Mesothelial cell of epicardium (in vitro differentiated cells): ENCODE measurements at regions not wholly inside any gene's neighbourhood (a gene's known extent, or its start where the extent isn't known, plus 50 kb on each side); places are given as distances from the start of the nearest gene placed in this dataset.

Experiments used
- DNase-seq, 2 experiments: peaks; one replicate each; pipeline ENCODE4 v3.0.0; 2021; ENCODE audit warnings: low spot score in 2 of 2; ENCODE audit not compliant: unreplicated experiment in 2 of 2
- H3K27ac Mint-ChIP-seq: 2 replicates; pipeline ENCODE4 v1.8.0; 2021; ENCODE audit warnings: mixed read lengths
- H3K27me3 Mint-ChIP-seq: 2 replicates; pipeline ENCODE4 v1.8.0; 2021; ENCODE audit warnings: low read depth, mixed read lengths
- H3K36me3 Mint-ChIP-seq: 2 replicates; pipeline ENCODE4 v1.8.0; 2021; ENCODE audit warnings: mixed read lengths
- H3K4me1 Mint-ChIP-seq: 2 replicates; pipeline ENCODE4 v1.8.0; 2021; ENCODE audit warnings: mixed read lengths
- H3K4me3 Mint-ChIP-seq: 2 replicates; pipeline ENCODE4 v1.8.0; 2021; ENCODE audit warnings: mild to moderate bottlenecking, moderate library complexity, mixed read lengths
- H3K9me3 Mint-ChIP-seq: 2 replicates; pipeline ENCODE4 v1.8.0; 2021; ENCODE audit warnings: mixed read lengths
- TF ChIP-seq, protein P1 (sequence below): fragments of 200-600 bp; sonication (generic); IDR thresholded peaks from one replicate; pipeline ENCODE4 v1.5.0; 2021; ENCODE audit warnings: antibody characterized with exemption; ENCODE audit not compliant: unreplicated experiment

DNA sequence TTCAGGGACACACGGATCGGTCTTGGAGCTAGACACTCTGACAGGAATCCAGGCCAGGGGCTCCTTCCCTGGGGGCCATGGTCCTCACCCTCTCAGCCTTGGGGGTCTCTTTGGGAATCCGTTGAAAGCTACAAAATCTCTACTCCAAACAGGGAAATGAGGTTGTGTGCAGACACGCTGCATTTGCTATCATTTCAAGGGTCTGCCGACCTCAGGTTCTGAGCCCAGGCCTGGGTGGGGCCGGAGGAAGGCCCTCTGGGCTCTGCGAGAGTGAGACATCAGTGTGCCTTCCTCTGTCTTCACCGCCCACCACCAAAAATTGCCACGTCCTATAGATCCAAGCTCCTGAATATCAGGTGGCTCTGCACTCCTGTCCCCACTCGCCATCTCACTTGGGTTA, 74.4 kb upstream of the FGF3 start:
- Mint-ChIP-seq H3K27ac (no peak overlapping the region), H3K4me1 (peaks cover 8% of the 10 kb centered on the region), H3K9me3 (peaks cover 8% of the 10 kb centered on the region), H3K27me3 (peaks cover 44% of the 10 kb centered on the region), H3K4me3 (no peak overlapping the region), H3K36me3 (no peaks in the 10 kb centered on the region)
- TF ChIP-seq, protein P1, sequence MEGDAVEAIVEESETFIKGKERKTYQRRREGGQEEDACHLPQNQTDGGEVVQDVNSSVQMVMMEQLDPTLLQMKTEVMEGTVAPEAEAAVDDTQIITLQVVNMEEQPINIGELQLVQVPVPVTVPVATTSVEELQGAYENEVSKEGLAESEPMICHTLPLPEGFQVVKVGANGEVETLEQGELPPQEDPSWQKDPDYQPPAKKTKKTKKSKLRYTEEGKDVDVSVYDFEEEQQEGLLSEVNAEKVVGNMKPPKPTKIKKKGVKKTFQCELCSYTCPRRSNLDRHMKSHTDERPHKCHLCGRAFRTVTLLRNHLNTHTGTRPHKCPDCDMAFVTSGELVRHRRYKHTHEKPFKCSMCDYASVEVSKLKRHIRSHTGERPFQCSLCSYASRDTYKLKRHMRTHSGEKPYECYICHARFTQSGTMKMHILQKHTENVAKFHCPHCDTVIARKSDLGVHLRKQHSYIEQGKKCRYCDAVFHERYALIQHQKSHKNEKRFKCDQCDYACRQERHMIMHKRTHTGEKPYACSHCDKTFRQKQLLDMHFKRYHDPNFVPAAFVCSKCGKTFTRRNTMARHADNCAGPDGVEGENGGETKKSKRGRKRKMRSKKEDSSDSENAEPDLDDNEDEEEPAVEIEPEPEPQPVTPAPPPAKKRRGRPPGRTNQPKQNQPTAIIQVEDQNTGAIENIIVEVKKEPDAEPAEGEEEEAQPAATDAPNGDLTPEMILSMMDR = no peak
- no peak for DNase-seq

DNA sequence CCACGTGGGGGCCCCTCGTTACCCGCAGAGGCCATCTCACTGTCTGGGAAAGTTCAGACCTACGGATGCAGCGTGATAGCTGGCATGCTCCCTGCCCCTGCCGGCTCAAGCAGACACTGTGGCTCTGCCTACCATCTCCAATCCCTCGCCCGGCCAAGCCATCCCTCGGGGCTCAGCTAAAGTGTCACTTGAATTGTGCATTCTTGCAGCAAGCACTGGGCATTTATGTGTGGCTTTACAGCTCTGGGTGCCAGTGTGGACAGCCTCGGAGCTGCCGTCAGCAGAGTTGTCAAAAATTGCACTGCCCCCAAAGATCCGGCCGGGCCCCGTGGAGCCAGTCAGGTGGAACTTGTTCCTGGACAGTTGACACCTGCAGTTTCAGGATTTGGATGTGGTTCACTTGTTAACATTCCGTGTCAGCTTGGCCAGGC, 75.0 kb upstream of the FGF3 start:
- Mint-ChIP-seq H3K36me3 (no peaks in the 10 kb centered on the region), H3K4me1 (peaks cover 8% of the 10 kb centered on the region), H3K27ac (no peak overlapping the region), H3K27me3 (peaks cover 39% of the 10 kb centered on the region), H3K9me3 (peaks cover 8% of the 10 kb centered on the region), H3K4me3 (no peak overlapping the region)
- TF ChIP-seq, protein P1 = no peak
- DNase-seq = no peak

DNA sequence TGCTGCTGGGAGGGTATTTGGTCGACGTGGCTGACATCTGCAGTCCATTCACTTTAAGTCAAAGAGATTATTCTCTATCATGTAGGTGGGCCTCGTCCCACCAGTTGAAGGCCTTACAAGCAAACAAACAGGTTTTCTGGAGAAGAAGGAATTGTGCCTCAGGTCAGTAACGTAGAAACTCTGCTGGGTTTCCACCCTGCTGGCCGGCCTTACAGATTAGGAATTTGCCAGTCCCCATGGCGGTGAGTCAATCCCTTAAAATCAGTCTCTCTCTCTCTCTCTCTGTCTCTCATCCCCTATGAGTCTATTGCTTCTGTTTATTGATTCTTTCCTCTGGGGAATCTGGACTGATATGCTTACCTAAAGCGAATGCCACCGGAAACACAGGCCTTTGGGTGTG, 75.4 kb upstream of the FGF3 start:
- Mint-ChIP-seq H3K4me1 (peaks cover 8% of the 10 kb centered on the region), H3K9me3 (peaks cover 8% of the 10 kb centered on the region), H3K36me3 (no peaks in the 10 kb centered on the region), H3K27me3 (peaks cover 34% of the 10 kb centered on the region), H3K4me3 (no peak overlapping the region), H3K27ac (no peak overlapping the region)
- no peak for DNase-seq
- TF ChIP-seq, protein P1 = no peak

DNA sequence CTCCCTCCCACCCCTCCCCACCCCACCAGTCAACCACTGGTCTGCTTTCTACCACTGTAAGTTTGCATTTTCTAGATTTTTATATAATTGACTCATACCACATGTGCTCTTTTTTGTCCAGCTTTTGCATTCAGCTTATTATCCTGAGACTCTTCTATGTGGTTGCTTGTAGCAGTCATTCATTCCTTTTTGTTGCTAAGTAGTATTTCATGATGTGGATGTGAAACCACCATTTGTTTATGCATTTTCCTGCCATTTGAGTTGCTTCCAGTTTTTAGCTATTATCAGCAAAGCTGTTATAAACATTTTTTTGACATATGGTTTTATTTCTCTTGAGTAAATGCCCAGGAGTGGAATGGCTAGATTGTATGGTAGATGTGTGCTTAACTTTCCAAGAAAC, 77.0 kb upstream of the FGF3 start:
- Mint-ChIP-seq H3K27me3 (peaks cover 18% of the 10 kb centered on the region), H3K27ac (no peak overlapping the region), H3K36me3 (no peaks in the 10 kb centered on the region), H3K4me1 (peaks cover 8% of the 10 kb centered on the region), H3K9me3 (peaks cover 8% of the 10 kb centered on the region), H3K4me3 (no peak overlapping the region)
- TF ChIP-seq, protein P1 = no peak
- no peak for DNase-seq

GRCh38 chr11:69898123-69898522, 78.9 kb upstream of the FGF3 start:
- Mint-ChIP-seq H3K27ac (no peak overlapping the region), H3K27me3 (peaks cover 2% of the 10 kb centered on the region), H3K4me1 (peaks cover 6% of the 10 kb centered on the region), H3K36me3 (no peaks in the 10 kb centered on the region), H3K4me3 (no peak overlapping the region), H3K9me3 (peaks cover 8% of the 10 kb centered on the region)
- TF ChIP-seq, protein P1 = no peak
- DNase-seq = no peak
